GM13977 (cell line): ENCODE measurements at regions not wholly inside any gene's neighbourhood (a gene's known extent, or its start where the extent isn't known, plus 50 kb on each side); places are given as distances from the start of the nearest gene placed in this dataset.

Source experiments
- DNase-seq: peaks from one replicate; pipeline ENCODE4 v3.0.0; 2012; ENCODE audit warnings: low spot score
- in situ Hi-C: fragments of 300-500 bp; cut with MboI; formaldehyde crosslinking; loops from one replicate; pipeline ENCODE4 v1.12.0; 2022; ENCODE audit warnings: low sequenced_read_pairs, low pct_unique_long_range_greater_than_20kb, mixed read lengths, inconsistent platforms; ENCODE audit not compliant: unreplicated experiment
- TF ChIP-seq, protein P1 (sequence below): IDR thresholded peaks from 2 replicates; pipeline ENCODE4 v1.5.1; 2012; ENCODE audit warnings: mild to moderate bottlenecking, control low read depth; ENCODE audit not compliant: insufficient read depth; ENCODE audit errors: extremely low read depth, missing control alignments

DNA sequence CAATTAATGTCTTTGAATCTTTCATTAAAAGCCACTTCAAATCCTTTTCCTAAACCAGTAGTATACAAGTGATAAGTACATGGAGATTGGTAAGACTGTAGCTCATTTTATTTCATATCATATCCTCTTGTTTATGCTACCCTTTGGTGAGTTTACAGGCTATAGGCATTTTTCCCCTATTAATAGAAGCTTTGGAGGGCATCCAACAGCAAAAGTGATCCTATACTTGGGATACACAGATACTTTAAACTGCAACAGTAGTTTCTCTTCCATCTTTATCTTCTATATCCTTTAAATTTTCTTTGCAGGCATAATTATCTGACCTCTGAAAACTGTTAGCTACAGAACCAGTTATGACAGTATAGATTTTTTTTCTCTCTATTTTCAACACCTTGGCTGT is 114.5 kb upstream of the SPON1 start:
- in situ Hi-C loops, result no loop called here
- TF ChIP-seq, protein P1, sequence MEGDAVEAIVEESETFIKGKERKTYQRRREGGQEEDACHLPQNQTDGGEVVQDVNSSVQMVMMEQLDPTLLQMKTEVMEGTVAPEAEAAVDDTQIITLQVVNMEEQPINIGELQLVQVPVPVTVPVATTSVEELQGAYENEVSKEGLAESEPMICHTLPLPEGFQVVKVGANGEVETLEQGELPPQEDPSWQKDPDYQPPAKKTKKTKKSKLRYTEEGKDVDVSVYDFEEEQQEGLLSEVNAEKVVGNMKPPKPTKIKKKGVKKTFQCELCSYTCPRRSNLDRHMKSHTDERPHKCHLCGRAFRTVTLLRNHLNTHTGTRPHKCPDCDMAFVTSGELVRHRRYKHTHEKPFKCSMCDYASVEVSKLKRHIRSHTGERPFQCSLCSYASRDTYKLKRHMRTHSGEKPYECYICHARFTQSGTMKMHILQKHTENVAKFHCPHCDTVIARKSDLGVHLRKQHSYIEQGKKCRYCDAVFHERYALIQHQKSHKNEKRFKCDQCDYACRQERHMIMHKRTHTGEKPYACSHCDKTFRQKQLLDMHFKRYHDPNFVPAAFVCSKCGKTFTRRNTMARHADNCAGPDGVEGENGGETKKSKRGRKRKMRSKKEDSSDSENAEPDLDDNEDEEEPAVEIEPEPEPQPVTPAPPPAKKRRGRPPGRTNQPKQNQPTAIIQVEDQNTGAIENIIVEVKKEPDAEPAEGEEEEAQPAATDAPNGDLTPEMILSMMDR, result no peak
- DNase-seq, result no peak

DNA sequence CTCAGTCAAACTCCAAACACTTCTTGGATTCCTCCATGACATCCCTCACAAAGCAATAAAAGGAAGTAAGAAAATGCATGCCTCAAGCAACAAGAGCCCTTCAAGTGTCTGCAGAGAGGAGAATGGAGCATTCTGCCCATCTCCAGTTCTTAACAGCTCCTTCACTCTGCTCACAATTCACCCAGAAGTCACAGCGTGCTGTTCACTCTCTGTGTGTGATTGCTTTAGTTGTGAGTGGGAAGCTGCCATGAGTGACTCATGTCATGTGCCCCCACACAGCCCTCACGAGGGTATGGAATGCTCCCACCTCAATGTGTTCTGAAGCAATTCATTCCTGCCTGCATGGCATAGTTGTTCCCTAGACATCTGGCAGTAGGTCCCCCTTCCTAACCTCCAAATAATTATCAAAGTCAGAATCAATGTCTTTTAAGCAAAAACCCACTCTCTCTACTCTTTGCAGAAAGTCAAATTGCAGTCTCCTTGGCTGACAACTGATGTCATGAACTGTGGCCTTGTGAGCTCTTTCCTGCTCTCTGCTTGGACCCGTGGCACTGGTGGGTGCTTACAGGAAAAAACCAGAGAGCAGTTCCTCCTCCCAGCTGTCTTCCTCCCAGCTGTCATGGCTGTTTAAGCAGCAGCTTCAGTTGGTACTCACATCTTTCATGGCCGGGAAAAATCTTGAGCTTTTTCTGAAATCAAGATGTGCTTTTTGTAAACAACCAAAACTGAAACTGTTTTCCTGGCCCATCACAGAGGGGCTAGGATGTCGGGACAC is 112.1 kb upstream of the SPON1 start:
- TF ChIP-seq, protein P1, result no peak
- in situ Hi-C loops, result no loop called here
- DNase-seq, result no peak

DNA sequence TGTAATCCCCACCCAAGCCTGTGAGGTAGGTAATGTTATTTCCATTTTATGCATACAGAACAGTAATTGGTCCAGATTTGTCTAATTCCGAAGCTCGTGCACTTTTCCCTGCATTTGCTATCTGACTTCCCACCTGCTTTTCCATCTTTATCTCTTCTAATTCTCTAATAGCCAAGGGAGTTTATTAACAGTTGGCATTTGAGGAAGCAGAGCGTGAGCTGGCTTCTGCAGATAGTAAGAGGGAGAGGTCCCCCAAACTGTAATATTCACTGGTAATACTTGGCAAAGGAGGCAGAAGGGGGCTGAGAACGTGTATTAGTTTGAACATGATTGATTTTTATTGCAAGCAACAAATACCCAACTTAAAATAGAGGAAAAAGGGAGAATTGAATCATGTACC is 110.8 kb upstream of the SPON1 start:
- DNase-seq, result no peak
- TF ChIP-seq, protein P1, result no peak
- in situ Hi-C loops, result no loop called here

DNA sequence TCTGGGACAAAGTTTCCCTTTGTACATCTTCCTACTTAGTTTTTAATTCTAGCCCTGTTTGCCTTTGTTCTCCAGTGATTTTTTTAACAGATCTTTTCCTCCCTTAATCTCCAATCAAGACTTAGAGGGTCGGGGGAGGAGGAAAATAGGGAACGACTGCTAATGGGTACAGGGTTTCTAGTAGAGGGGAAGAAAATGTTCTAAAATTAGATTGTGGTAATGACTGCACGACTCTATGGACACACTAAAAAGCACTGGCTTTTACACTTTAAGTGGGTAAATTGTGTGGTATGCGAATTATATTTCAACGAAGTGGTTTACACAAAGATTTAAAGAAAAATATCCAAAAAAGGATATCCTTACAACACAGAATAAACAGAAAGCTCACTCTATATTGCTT is 110.0 kb upstream of the SPON1 start:
- in situ Hi-C loops, result no loop called here
- no peak for DNase-seq
- TF ChIP-seq, protein P1, result no peak

DNA sequence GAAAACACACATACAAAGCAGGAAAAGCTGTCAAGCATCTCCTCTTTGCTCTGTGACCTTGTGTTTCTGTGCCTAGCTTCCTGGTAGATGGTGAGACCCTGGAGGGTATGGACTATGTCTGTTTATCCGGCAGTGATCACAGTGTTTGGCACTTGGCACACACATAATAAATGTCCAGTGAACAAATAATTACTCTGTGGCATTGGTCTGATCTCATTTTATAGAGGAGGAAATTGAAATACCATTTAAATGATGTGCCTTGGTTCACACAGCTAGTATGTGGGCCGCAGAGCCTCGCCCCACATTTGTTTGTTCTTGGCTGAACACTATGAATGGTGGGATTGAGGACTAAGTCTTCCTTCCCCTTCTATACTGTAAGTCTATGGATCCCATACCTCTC is 104.7 kb upstream of the SPON1 start:
- DNase-seq, result no peak
- TF ChIP-seq, protein P1, result no peak
- in situ Hi-C loops, result no loop called here

DNA sequence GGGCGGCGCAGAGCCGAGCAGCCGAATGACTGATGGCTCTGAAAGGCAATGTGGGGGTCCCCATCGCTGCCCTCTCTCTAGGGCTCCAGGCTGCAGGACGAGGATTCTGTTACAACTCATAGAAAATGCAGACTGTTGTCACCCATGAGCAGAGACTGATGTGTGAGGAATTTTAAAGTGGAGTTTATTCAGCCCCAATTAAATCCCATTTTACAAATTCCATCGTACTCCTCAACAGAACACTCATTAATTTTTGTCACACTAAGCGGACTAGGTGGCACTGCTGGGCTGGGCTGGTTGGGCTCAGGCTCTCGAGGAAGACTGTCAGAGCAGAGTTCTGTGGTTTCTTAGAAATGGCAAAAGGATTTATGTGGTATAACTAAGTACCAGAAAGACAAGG is 102.6 kb upstream of the SPON1 start:
- TF ChIP-seq, protein P1, result no peak
- in situ Hi-C loops, result no loop called here

More for the DNA sequence above, 102.6 kb upstream of the SPON1 start:
- no peak for DNase-seq
